HG02840 (cell line): ENCODE measurements at regions not wholly inside any gene's neighbourhood (a gene's known extent, or its start where the extent isn't known, plus 50 kb on each side); places are given as distances from the start of the nearest gene placed in this dataset.
A peak's percentile ranks its signal among the peaks of the same experiment; 100 is the strongest.
"Not testable (repeated sequence)": the region's sequence is repeated elsewhere in the genome, so short reads cannot be mapped to it uniquely, and the experiment has no call there.

ENCODE experiments used
- ATAC-seq: cut with Tn5 transposase; IDR thresholded peaks from one replicate; pipeline ENCODE4 v1.9.1; 2021; ENCODE audit warnings: mild to moderate bottlenecking, moderate library complexity, moderate number of reproducible peaks; ENCODE audit not compliant: unreplicated experiment, low FRiP score

DNA sequence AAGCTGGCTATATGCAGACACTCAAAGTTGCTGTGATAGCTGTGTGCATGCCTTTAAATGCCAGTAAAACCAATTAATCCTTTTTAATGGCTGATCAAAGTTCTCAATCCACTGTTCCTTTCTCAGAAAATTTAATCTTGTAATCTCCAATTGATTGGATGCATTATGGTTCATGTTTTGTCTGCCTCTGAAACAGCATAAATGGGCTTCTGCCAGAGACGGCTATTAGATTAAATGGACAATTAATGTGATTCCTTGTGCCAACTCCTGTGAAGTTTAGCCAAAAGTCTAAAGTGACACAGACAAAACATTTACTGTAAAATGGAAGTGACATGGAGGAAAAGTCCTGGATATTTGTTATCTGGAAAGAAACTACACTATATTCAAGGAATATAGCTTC lies 952.5 kb upstream of the FAT3 start:
- no peak for ATAC-seq

DNA sequence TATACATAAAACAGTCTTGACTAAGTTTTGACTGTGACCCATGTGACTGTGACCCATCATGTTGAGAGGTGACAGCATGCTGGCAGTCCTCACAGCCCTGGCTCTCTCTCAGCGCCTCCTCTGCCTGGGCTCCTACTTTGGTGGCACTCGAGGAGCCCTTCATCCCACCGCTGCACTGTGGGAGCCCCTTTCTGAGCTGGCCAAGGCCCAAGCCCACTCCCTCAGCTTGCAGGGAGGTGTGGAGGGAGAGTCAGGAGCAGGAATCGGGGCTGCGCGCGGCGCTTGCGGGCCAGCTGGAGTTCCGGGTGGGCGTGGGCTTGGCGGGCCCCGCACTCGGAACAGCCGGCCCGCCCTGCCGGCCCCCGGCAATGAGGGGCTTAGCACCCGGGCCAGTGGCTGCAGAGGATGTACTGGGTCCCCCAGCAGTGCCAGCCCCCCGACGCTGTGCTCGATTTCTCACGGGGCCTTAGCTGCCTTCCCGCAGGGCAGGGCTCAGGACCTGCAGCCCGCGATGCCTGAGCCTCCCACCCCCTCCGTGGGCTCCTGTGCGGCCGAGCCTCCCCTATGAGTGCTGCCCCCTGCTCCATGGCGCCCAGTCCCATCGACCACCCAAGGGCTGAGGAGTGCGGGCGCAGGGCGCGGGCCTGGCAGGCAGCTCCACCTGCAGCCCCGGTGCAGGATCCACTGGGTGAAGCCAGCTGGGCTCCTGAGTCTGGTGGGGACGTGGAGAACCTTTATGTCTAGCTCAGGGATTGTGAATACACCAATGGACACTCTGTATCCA lies 955.9 kb upstream of the FAT3 start:
- not testable (repeated sequence) for ATAC-seq

DNA sequence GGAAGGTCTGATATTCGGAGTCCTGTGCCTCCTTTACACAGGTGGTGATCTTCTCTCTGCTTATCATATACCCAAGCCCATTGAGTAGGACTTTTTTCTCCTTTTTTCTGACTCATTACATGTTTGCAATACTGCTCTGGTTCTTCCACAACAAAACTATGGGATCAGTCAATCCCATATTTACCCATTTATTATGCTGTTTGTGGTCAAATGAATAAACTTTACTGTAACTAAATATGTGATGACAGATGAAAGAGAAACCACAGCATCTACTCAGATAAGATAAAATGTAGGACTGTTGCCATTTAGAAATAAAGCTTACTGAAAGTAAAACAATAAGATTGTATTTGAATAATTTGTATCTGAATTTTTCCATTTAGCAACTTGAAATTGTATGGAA lies 958.7 kb upstream of the FAT3 start:
- no peak for ATAC-seq

- no peak for ATAC-seq
These were observed 960.1 kb upstream of the FAT3 start for GRCh38 chr11:91264481-91264880.

- no peak for ATAC-seq
These were observed 960.9 kb upstream of the FAT3 start for GRCh38 chr11:91263496-91264365.

GRCh38 chr11:91261513-91261912 lies 963.1 kb upstream of the FAT3 start:
- no peak for ATAC-seq

GRCh38 chr11:91258876-91259275 lies 965.7 kb upstream of the FAT3 start:
- ATAC-seq = no peak

- no peak for ATAC-seq
These were observed 967.0 kb upstream of the FAT3 start for GRCh38 chr11:91257667-91258066.

DNA sequence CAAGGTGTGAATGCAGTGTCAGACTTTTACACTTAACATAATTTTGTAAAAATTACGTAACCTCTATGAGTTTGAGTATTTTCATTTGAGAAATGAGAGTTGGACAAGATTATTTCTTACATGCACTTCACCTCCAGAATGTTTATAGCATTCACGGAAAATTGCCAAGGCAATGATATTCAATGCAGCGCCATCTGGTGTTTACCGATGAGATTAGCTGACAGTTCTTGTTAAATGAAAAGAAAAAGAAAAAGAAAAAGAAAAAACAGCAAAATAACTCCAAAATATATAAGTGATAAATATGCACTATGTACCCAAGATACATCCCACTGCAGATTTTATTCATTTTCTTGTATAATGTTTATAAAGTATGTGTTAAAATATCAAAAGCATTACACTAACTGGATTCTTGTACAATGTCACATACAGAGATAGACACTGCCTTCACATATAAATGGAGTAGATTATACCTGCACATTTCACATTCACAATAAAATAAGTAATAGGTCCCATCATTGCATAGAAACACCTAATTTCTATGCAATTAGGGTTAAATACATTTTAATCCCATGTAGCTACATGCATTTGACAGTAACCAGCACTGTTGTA lies 976.3 kb upstream of the FAT3 start:
- peak; percentile 63 for ATAC-seq

DNA sequence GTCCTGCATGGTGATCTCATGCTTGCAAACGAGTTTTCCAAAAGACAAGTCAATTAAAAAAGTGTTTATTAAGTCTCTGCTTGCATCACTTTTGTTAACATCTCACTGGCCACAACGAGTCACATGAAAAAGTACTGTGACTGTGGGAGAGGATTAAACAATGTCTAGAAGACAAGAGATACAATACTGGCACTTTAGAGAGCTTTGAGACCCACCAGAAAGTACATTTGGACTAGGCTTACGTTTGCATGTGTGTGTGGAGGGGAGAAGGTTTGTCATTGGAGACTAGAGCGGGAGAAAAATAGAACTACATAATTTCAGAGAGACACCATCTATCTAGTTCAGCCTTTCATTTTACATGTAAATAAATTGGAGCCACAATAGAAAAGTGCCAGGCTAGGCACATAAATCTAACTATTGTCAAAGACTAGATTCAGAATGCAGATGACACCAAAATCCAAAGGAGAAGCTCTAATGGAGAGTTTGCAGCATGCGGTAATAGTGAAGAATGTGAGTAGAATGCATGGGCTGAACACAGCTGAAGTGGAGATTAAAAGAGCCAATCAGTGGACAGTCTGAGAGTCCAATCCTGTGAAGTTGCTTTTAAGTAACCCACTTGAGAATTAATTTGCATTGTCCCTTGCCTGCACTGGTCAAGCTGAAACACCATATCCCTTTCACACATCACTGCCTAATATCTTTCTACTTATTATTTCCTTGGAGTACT lies 977.4 kb upstream of the FAT3 start:
- no peak for ATAC-seq

DNA sequence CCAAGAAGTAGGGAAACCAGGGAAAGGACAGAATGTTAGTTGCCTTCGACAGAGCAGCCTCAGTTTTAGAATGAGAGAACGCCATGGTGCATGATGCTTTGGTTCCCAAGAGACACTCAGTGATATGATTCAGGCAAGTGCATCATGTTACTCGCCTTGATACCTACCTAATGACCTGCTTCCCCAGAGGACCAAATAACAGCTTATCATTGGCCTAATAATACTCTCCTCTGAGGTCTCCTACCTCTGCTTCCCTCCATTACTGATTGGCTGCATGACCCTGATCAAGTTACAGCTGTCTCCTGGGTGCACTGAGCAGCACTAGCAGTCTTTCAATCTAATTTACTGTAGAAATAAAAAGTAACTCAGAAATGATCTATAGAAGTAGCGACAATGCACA lies 979.7 kb upstream of the FAT3 start:
- no peak for ATAC-seq

DNA sequence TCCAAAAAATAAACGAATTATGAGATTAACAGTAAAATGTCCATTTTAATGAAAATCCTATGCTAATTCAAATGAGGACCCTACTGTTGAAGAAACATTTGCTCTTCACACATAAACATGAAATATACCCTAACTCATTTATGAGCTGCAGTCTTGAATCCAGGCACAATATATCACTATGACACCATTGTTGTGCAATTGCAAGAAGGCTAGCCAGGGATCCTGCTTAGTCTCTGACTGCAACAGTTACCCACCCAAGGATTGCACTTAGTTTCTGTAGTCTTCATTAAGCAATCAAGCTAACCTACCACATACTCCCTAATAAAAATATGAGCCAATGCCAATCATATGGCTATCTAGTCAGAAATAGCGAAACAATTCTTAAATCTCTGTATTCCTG lies 981.0 kb upstream of the FAT3 start:
- ATAC-seq = no peak

GRCh38 chr11:91243051-91243450 lies 981.6 kb upstream of the FAT3 start:
- ATAC-seq = no peak

- ATAC-seq = no peak
These were observed 983.4 kb upstream of the FAT3 start for GRCh38 chr11:91241226-91241625.

GRCh38 chr11:91239359-91239758 lies 985.3 kb upstream of the FAT3 start:
- no peak for ATAC-seq

DNA sequence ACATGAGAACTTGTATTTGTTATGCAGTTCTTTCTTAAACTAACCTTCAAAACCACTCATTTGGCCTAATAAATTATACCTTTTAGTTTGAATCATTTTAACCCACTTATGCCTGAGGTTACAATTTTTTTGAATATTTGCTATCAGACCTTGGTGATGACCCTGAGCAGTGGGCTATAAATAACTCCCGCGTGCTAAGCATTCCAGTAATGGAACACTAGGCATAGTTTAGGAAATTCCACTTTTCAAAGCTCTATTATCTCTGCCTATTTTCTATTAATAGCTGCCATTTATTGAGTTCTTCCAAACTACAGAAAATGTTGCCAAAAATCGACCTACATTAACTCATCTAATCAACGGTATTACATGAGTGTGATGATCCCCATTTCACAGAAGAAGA lies 993.4 kb upstream of the FAT3 start:
- ATAC-seq = no peak

GRCh38 chr11:91230647-91231046 lies 994.0 kb upstream of the FAT3 start:
- no peak for ATAC-seq

- no peak for ATAC-seq
These were observed 1000.0 kb upstream of the CHORDC1 start for GRCh38 chr11:91222830-91223229.

- no peak for ATAC-seq
These were observed 997.8 kb upstream of the CHORDC1 start for GRCh38 chr11:91220476-91221202.

DNA sequence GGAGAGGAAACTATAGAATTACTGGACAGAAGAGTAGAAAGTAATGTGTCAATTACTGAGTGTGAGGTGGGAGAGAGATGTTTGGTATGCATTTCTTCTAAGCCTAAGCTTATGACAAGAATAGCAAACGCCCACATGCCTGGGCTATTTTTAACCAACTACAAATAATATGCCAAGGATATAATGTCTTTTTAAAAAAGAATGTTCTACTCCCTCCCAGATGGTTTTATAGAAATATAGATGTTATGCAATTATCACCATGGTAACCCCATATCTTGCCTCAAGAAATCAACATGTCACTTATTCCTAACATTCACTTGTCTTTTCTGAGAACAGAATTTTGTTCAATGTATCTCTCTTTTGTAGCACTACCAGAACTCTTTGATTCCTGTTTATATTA lies 996.7 kb upstream of the CHORDC1 start:
- no peak for ATAC-seq
